Left renal pelvis (tissue), 4 donors: ENCODE measurements at regions not wholly inside any gene's neighbourhood (a gene's known extent, or its start where the extent isn't known, plus 50 kb on each side); places are given as distances from the start of the nearest gene placed in this dataset.
"Not testable (repeated sequence)": the region's sequence is repeated elsewhere in the genome, so short reads cannot be mapped to it uniquely, and the experiment has no call there.

Source experiments
- DNase-seq, 4 donors: peaks; one replicate each; pipeline ENCODE4 v3.0.0-alpha.2; 2013; ENCODE audit warnings: low read depth in 4 of 4, low spot score in 3 of 4

DNA sequence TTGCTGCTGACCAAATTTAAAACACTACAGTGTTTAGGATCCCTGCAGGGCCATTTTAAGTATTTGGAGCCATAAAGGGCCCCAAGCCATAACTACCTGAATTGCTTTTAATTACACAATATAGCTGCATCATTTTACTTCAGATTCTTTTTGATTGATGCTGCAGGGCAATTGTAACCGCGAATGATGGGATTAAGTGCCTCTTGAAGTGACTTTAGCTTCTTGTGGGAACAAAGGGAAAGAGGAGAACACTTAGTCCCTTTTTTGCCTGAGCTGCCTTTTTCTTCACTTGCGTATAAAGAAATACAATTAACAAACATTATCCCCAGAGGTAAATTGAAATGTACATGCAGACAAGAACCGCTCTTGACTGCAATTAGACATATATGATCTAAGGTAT is 228.5 kb downstream of the ZIC5 start:
- no peak for DNase-seq

DNA sequence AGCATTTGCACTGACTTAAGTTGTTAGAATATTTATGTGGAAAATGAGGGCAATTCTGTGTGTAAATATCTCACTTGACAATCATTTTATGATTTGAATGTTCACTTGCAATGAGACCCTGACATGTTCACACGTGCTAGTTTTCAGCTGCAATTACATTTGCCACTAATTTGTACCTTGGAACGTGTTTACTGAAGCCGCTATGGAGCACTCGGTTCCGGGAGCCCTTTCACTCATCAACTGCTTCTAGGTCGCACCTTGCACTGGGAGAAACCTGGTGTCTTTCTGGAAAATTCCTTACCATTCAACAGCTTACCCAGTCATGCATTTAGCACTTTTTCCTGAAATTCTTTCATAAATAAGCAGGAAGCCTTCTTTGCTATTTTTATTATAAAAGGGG is 229.6 kb downstream of the ZIC5 start:
- DNase-seq: no peak

DNA sequence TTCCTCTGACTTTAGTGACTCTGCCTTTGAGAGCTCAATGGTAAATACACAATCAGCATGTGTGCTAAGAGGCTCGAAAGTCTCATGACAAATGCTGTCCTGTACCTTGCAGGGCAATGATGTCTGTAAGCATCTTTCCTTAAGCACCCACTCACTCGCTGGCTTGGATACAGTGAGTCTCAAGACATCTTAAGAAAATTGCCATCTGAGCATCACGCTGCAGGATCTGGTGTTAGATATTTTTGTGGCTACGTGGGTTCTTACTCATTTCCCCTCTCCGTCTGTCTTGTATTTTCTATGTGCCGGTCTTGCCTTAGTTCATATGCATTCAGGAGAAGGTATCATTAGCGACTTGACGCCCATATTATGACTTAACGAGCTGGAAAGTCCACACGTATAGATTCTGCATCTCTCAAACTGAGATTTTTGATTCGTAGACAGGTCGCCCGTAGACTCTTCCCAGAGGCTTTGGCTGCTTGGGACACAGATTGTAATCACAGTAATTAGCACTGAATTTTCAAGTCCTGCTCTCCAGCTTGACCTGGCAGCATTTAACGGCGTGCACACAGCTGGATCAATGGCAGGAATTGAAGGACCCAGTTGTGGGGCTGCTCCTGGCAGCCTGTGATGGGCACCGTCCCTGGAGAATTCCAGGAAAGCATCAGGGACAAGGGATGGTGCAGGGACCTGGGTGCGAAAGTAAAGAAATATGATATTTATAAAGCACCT is 231.2 kb downstream of the ZIC5 start:
- DNase-seq: no peak

DNA sequence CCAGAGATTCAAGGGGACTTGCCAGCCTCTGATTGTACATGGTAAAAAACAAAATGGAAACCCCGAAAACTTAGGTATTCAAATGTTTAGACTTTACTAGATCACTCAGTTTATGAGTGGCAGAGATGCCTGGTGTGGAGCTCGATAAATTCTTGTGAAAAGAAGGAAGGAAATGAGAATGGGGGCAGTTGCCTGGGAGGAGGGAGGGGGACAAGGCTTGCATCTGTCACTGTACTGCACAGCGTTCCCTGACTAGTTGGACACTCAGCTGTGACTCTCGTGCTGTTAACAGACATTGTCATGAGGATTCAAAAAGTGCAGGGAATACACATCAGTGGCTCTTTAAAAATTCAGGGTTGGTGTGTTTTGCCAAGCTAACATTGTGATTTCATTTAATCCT is 232.9 kb downstream of the ZIC5 start:
- no peak for DNase-seq

DNA sequence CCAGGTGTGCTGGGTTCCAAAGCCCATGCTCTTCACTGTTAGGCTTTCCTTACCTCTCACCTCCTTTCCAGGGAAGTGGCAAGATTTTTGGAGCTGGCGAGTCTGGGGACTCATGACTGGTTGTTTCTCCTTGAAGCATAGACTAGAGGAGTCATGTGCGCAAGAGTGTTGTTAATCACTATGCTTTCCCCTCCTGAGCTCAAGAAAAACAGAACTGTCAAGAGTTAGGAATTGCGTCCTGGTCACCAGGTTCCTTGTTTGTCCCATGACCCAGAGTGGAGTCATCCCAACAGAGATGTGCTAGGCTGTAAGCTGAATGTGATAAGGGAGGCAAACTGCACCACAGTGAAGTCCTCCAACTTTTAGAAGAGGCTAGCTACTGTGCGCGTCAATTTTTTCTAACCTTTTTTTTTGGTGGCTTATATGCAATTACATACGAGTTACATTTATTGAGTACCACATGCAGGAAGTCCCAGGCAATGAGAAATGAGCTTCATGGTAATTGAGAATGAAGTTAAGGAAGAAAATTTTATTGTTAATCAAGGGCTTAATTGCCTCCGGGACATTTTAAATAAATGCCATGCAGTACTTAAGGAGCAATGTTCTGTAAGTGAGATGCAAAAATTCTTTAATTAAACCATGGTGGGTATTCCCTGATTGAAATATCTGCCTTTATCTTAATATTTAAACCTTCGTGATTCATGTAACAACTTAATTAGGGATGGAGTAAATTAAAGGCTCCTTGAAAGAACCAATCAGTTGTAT is 233.9 kb downstream of the ZIC5 start:
- no peak for DNase-seq

DNA sequence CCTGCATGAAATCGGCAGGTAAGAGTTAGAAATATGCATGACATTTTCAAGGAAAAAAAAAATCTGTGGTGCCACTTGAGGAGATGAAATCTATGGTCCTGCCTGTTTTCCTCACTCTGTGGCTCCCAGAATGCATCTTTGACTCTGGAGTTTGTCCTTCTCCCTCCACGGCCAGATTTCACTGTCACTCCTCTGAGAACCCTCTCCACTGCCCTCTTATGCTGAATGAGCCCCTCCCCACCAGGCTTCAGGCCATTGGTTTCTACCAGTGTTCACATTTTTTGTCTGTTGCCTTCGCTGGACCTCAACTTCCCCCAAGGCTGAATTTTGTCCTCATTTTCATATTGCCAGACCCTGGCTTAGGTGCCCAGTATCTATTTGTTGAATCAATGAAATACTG is 235.0 kb downstream of the ZIC5 start:
- no peak for DNase-seq

DNA sequence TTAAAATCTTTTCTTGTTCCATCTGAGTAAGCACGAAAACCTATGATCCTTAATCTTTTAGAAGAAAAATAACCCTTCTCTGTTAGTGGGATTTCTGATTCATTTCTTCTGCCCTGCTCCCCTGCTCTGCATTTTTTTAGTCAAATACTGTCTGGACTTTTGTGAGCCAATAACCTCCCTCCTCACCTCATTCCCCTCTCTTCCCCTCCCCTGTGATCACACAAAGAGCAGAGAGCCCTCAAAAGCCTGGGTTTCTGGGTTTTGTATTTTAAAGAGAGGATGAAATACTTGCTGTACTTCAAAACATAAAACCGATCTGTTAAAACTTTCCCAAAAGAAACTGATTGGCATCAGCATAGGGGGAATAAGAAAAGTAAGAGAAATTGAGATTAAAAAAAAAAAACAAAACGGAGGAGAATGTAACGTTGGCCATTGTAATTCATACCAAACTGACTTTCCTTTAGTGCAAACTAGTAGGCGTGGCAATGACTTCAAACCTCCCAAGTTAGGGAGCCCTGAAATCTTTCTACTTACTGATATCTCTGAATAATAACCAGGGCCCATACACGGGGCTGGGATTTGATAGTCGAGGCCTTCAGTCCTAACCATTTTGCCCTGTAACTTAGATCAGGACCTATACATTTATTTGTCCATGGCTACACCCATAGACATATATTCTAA is 232.9 kb downstream of the TM9SF2 start:
- DNase-seq: no peak

DNA sequence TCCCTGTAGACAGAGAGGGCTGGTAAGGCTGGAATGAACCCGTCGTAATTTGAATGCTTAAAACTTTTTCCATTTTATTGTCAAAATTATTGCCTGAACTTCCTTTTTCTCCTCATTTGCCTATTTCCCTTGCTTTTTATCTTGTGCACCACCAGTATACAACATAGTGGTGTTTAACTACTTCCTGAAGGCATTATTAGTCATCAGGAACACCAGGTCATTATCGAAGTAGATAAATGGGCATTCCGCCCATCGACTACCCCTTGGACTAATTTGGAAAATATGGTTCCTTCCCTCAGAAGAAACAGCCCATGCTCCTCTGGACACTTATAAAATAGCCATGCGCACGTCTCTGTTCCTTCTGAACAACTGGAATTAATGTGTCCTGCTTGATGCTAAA is 232.1 kb downstream of the TM9SF2 start:
- no peak for DNase-seq

DNA sequence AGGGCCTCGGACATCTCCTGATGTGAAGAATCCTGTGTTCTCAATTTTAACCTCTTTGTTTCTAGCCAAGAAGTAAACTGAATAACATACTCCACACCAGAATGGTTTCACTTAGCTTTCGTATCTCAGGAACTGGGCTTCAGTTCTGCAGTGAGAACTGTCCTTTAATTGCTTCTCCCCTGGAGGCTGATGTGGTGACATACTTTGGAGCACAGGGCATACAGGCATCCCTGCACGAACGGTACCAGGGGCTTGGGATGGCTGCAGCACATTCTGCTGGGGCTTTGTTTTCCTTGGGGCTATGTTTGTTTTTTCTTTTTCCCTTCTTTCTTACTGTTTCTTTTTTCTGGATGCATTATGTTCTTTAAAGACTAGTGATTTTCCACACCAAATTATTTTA is 230.5 kb downstream of the TM9SF2 start:
- no peak for DNase-seq

DNA sequence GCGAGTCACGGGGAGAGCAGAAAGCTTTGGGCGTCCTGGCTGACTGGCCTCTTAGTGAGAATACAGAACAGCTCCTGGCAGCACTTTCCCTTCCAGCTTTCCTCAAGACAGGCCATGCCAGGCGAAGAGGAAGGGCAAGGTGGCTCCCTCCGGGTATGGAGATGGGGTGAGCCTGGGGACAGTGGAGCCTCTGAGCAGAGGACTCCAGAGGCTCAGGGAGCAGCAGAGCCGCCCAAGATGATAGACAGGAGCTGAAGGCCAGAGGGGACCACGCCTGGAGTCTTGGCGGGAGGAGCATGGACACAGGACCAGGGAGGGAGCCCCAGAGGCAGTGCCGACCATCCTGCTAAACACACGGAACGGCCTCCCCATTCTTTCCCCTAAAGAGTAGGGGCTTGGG is 229.1 kb downstream of the TM9SF2 start:
- DNase-seq: no peak

DNA sequence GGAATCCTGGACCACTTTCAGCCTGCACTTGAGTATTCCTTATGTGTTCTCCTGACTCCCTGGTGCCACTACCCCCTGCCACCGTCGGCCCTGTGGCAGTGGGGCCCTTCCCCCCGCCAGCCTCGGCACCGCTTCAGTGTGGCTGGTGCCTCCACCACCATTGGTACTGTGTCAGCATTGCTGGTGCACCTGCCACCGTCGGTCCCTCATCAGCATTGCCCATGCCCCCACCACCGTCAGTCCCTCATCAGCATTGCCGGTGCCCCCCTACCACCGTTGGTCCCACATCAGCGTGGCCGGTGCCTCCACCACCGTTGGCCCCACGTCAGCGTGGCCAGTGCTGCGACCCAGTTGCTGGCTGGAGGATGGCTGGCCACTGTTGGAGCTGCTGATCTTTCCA is 228.5 kb downstream of the TM9SF2 start:
- no peak for DNase-seq

DNA sequence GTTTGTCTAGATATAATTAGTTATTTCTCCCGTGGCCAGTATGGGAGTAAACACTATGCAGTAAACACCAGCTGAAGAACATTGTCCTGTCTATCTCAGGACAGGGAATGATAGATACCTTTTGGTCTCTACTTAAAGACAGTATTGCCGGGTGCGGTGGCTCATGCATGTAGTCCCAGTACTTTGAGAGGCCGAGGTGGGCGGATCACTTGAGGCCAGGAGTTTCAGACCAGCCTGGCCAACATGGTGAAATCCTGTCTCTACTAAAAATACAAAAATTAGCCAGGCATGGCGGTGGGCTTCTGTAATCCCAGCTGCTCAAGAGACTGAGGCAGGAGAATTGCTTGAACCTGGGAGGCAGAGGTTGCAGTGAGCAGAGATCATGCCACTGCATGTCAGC is 226.4 kb downstream of the TM9SF2 start:
- DNase-seq: not testable (repeated sequence)

DNA sequence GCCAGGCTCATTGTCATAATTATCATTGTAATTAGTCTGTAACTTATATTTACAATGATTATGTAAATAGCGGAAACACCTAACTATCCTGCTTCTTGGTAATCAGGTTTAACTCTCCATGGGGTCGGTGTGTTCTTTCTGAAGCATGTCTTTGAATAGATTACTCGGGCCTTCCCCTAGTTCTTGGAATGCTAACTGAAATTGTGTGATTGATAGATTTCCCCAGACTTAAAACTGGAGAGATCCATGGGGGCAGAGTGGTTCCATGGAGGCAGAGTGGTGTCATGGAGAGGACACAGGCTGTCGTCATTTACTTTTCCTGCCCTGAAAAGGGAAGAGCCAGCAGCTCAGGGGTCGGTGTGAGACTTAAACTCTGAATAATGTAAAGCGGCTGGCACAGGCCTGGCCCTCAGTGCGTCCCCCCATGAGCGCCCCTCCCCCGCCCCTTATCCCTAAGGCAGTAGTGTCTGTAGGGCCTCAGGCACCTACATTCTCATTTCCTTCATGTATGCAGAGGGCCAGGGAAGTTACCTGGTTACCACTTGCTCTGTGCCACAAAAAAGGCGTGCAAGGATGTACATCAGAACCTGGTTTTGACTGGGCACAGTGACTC is 225.1 kb downstream of the TM9SF2 start:
- no peak for DNase-seq

DNA sequence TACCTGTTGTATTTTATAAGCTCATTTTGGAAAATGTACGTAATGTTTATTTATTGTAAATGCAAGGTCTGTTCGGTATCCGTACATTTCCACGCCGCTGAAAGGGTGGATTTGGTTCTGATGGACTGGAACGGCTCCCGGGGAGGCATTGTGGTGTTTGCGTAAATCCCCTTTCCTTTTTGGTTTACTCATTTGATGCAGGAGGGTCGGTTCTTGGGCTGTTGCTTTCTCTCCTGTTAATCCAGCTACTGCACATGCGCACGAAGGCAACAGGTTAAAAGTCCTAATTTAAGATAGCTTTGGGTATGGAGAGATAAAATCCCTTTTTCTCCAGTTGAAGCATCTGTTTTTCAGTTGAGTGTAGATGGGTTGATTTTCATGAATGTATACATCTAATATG is 224.4 kb downstream of the TM9SF2 start:
- DNase-seq: no peak

DNA sequence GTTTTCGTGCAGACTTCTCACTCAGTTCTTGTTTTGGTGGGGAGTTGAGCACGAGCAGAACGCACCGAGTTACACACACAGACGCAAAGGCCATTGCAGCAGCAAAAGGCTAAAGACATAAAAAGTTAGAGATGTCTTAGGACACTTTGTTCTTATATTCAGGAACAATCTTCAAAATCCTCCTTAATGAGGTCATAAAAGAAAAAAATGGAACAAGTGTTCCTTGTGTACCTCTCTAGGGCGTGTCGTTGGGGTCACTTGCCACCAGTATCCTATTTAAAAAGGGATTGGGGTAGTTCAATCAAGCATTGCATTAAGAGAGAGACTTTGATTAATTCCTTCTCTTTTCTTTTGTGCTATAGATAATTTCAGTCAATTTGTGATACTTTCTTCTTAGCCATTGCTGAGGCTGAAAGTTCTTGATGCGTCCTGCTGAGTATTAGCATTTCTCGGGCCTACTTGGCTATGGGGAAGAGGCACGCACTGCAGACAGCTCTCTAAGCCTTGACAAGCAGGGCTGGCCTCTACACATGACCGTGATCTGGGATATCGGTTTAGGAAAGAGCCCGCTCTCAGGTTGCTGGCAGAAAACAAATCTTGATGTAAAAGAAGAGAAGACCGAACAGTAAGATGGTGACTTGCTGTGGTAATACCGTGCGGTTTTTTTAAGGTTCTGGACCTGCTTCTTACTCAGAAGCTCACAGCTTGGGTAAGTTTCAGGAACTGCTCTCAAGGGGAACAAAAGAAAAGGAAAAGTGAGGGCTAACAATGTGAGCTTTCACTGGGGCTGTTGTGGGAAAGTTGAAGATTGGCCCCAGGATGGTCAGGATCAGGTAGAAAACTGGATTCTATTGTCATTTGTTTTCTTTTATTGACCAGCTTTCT is 223.6 kb downstream of the TM9SF2 start:
- no peak for DNase-seq

DNA sequence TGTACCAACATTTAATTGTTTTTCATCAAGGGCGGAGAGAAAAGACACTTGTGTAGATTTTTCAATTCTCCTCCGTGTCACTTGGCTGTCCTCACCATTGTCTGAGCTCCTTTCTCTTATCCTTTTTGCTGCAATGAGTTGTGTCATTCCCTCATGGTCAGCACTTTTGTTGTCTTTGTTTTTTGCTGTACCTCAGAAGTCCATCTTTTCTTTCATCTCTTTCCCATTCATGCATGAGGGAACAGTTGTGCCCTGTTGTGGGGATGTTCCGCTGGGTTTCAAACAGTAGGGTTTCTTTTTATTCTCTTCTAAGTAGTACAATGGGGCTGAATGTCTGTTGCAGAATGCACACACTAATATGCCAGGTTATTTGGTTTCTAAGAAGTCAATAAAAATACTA is 222.6 kb downstream of the TM9SF2 start:
- no peak for DNase-seq

DNA sequence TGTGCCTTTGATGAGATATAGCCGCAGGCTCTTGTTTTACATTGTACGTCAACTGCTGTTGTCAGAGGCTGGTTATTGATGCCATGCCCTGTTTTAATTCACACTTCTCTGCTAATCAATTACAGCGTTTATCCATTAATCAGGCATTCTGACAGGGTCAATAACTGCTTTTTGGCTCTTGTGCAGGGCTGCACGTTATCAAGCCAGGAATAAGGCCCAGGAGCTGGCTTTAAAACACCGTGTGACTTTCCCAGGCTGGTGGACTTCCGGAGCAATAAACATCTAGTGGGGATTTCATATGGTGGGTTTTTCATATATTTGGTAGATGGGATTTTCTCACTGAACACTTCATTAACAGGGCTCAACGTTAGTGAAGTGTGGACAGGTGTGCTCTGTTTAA is 221.7 kb downstream of the TM9SF2 start:
- no peak for DNase-seq

DNA sequence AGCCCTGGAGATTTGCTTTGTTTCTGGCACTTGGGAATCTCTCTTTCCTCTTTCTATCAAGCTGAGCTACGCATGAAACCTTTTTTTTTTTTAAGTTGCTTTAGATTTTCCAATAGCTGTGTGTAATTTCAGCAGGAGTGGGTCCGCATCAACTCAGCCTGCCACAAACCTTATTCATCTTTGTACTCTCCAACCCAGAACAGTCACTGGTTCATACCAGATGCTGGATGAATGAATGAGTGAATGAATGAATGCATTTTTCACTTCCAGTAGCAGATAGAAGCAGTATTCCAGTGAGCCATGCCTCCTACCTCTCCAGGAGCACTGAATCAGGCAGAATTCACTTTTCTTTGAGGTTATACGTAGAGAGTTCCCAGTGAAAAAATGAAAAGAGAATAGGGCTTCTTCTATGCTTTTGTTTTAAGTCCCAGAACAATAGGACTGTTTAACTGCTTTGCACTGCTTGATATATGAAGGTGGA is 221.1 kb downstream of the TM9SF2 start:
- DNase-seq: no peak

DNA sequence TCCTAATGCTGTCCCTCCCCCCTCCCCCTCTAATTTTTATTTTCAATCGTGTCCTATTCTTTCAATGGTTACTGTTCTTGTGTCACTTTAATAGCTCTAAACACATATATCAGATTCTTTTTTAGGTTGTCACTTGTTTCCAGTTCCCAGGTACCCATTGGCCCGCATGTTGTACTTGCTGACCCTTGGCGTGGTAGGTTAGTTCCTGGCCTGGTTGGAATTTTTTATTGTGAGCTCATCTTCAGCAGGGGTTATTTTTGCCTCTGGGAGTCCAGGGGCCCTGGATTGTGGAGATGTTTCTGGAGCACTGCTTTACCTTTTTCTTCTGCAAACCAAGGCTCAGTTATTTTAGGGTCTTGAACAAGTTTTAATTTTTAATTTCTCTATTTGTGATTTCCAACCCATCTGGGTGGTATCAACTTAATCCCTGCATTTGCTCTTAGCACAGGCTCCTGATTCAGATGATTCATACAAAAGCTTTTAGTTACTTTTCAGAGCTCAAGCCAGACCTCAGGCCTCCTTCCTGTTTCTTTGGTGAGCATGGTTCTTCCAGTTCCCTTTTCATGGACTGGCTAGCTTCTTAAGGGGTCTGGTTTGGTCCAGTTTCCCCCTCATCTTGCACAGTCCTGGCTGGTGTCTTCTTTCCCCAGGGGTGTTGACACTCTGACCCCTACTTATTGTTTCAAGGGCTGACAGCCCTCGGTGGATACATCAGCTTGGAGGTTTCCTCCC is 220.5 kb downstream of the TM9SF2 start:
- DNase-seq: no peak
